HG02852 (cell line): ENCODE measurements at regions not wholly inside any gene's neighbourhood (a gene's known extent, or its start where the extent isn't known, plus 50 kb on each side); places are given as distances from the start of the nearest gene placed in this dataset.
"Not testable (repeated sequence)": the region's sequence is repeated elsewhere in the genome, so short reads cannot be mapped to it uniquely, and the experiment has no call there.

ENCODE experiments used
- ATAC-seq: cut with Tn5 transposase; IDR thresholded peaks from one replicate; pipeline ENCODE4 v1.9.1; 2021; ENCODE audit warnings: mild to moderate bottlenecking, moderate library complexity; ENCODE audit not compliant: unreplicated experiment

DNA sequence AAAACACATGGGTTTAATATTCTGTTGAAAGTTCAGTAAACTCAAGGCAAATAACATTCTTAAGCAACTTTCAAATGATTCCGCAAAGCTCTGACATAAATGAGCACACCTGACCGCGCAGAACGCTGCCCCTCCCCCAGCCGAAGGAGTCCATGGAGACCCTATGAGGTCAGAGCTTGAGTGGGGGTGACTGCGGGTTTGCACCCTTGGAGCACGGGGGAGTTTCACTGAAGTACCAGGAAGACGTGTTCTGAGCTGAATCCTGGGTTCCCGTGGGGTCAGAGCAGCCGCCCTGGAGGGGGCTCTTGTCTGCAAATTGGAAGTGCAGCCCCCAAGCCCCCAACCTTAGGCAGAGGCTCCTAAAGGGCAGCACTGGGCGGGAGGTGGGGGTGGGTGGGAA, 324.1 kb upstream of the SFSWAP start:
- ATAC-seq: no peak

DNA sequence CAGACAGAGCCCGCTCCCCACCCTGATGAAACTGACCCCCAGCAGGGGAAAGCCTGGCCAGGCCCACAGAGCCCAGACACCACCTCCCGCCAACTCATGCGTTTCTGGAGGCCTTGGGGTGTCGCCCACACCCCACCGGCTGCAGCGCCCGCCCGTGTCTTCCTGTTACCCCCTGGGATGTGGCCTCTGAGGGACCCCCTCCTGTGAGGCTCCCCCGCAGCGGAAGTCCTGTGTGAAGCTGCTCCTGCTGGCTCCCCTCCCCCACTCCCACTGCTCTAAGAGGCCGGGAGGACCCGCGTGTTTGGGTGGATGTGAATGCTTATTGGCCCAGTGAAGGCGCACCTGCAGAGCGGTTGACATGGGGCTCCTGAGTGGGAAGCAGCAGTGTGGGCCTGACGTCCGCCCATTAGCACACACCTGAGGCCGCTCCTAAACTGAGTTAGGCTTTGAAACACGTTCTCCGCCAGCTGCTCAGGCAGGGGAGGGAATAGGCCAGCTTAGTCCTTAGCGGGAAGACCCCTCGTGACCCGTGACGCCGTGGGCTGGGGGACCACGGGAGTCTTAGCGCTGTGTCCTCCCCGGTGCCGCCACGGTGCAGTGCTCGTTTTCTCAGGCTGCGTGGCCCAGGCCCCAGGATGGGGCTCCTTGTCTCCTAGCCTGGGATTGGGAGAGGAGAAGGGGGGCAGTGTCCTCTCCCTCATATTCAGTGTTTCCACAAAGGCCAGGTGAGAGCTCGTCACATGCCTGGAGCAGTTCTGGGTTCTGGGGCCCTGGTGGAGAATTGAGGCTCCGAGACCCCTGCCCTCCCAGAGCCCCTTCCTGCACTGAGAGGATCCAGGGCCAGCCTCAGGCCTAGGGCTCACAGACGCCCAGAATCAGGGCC, 323.4 kb upstream of the SFSWAP start:
- no peak for ATAC-seq

DNA sequence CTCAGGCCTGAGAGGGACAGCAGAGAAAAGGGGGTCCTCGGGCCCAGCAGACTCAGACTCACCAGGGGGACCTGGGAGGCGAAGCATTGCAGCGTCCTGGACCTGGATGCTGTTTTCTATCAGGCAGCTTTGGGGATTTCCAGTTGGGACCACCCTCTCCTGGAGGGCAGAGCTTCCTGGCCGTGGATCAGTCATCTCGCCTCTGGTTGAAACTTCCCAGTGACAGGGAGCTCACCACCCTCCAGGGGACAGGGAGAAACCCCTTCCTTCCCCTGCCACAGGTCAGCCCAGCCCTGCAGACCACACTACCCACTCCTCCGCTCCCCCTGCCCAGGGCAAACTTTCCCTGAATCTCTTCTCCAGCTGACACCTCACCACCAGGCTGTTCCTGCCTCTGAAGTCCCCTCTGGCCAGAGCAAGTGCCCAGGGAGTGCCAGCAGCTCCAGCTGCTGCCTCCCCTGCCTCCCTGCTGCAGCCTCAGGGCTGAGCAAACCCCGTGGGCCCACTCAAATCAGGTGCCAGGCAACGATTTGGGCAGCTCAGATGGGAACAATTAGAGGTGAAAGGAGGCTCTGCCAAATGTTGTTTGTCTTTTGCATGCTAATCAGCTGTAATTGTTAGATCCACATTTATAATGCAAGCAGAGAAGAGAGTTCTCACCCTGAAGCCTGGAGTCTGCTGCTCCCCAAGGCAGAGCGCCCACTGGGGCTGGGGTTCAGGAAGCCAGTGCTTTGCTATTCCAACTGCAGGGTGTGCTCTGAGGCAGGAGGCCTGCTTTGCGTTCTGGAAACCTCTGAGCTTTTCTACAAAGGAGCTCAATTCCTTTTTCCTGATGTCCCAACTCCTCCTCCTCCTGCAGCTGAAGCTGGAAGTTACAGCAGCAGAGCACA, 322.5 kb upstream of the SFSWAP start:
- not testable (repeated sequence) for ATAC-seq

DNA sequence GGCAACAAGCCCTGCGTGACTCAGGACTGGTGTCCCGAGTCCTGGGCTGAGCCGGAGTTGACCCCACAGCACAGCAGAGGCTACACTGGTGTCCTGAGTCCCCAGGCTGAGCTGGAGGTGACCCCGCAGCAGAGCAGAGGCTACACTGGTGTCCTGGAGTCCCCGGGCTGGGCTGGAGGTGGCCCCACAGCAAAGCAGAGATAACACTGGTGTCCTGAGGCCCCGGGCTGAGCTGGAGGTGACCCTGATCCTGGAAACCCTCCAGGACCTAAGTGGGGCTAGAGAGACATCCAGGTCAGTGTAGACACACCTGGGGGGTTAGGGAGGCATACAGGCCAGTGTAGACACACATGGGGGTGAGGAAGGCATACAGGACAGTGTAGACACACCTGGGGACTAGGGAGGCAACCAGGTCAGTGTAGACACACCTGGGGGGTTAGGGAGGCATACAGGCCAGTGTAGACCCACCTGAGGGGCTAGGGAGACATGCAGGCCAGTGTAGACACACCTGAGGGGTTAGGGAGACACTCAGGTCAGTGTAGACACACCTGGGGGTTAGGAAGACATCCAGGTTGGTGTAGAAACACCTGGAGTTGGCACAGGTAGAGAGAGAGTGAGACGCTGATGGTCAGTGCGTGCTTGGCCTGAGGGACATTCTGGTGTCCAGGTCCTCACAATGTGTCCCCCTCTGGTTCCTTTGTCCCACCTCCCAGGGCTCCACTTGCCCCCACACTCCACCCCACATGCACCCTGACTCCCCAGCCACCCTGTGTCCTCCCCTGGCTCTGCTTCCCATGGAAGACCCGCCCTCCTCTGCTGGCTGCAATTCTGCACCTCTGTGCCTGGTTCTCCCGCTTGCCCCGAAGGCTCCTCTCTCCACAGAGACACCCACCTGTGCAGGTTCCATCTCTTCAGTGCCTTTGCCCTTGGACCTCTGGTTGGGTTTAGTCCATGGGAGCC, 321.6 kb upstream of the SFSWAP start:
- ATAC-seq: no peak

DNA sequence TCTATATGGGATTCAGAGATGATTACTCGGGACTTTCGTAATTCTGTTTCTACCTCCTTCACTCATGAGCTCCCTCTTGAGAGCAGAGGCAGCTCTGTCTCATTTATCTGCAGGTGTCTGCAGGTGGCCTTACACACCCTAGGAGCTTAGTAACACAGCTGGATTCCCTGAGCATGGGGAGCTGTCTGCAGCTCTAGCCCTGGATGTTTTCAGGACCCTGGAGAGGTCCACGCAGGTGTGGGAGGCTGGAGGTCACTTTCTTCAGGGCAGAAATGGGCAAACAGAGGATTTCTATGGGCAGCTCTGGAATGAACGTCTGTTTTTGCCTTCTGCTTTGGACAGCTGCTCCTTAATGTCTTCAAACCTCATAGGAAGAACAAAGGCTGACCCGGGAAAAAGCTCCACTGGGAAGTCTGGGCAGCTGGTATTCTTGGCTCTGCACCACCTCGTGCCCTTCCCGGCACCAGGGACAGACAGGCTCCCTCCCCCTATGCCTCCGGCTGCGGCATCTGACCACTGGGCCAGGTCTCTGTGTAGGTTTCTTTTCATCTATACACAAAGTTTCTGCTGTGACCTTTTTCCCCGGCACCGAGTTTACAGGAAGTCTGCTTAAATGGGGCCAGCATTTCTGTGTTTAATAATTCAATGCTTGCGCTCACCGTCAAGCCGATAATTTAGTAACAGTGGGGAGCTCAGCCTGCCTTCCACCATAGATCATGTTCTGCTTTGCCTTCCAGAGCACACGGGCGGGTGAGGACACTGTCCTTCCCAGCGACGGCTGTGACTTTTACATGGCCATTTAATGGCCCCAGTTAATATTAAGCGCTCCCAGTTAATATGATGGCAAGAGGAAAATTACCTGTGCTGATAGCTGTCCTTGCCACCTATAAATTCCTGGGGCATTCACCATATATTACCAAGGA, 320.2 kb upstream of the SFSWAP start:
- no peak for ATAC-seq

DNA sequence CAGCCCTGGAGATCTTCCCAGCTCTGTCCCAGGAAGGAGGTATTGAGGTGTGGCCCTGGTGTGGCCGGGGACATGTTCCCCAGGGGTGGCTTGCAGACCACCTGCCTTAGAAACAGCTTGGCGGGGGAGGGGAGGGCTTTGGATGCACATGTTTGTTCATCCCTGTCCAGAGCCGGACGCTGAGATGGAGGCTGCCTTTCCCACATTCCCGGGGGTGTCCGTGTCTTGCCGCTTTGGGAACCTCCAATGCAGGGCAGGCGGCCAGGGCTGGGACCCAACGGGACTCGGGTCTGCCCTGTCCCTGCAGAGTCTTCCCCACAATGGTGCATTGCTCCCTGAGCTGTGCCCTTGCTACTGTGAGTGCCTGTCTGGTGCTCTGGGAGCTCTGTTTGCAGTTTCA, 319.5 kb upstream of the SFSWAP start:
- ATAC-seq: no peak

DNA sequence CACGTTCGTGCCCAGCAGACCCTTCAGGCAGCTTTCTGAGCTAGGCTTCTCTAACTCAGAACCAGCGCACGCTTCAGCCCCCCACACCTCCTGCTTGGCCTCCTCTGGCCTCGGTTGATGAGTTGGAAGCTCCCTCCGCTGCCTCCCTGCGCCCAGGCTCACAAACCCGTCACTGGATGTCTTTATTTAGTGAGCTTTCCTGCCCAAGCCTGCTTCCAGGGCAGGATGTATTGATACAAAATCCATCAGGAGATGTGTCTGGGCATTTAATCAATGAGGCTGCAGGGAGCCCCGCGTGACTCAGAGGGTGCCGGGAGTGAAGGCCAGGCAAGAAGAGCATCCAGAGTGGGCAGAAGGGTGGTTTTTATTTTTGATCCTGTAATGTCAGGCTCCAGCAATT, 316.1 kb upstream of the SFSWAP start:
- ATAC-seq: not testable (repeated sequence)

DNA sequence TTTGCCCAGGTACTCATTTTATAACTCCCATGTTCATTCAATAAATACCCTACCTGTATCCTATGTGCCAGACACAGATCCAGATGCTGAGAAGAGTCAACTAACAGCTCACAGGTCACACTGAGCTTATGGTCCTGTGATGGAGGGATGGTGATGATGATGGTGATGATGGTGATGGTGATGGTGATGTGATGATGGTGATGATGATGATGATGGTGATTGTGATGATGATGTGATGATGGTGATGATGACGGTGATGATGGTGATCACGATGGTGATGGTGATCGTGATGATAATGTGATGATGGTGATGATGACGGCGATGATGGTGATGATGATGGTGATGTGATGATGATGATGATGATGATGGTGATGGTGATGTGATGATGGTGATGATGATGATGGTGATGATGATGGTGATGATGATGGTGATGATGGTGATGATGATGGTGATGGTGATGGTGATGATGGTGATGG, 315.6 kb upstream of the SFSWAP start:
- ATAC-seq: not testable (repeated sequence)

DNA sequence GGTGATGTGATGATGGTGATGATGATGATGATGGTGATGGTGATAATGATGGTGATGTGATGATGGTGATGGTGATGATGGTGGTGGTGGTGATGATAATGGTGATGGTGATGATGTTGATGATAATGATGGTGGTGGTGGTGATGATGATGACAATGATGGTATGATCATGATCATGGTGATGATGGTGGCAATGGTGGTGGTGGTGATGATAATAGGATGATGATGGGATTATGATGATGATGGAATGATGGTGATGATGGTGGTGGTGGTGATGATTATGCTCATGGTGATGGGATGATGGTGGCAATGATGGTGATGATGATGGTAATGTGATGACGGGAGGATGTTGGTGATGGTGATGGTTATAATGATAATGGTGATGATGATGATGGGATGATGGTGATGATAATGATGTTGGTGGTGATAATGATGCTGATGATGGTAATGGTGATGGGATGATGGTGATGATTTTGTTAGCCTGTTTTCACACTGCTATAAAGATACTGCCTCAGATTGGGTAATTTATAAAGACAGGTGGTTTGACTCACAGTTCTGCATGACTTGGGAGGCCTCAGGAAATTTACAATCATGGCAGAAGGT, 314.8 kb upstream of the SFSWAP start:
- no peak for ATAC-seq

DNA sequence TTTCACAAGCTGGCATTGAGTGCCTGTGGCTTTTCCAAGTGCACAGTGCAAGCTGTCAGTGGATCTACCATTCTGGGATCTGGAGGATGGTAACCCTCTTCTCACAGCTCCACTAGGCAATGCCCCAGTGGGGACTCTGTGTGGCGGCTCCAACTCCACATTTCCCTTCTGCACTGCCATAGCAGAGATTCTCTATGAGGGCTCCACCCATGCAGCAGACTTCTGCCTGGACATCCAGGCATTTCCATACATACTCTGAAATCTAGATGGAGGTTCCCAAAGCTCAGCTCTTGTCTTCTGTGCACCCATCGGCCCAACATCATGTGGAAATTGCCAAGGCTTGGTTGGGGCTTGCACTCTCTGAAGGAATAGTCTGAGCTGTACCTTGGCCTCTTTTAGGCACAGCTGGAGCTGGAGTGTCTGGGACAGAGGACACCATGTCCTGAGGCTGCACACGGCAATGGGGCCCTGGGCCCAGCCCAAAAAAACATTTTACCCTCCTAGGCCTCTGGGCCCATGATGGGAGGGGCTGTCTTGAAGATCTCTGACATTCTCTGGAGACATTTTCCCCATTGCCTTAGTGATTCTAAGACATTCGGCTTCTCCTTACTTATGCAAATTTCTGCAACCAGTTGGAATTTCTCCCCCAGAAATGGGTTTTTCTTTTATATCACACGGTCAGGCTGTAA, 313.3 kb upstream of the SFSWAP start:
- no peak for ATAC-seq

DNA sequence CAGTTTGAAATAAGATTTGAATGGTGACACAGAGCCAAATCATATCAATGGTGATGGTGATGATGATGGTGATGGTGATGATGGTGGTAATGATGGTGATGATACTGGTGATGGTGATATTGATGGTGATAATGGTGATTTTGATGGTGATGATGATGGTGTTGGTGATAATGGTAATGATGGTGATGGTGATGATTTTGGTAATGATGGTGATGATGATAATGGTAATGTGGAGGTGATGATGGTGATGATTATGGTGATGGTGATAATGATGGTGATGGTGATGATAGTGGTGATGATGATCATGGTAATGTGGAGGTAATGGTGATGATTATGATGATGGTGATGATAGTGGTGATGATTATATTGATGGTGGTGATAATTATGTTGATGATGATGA, 311.9 kb upstream of the SFSWAP start:
- no peak for ATAC-seq

DNA sequence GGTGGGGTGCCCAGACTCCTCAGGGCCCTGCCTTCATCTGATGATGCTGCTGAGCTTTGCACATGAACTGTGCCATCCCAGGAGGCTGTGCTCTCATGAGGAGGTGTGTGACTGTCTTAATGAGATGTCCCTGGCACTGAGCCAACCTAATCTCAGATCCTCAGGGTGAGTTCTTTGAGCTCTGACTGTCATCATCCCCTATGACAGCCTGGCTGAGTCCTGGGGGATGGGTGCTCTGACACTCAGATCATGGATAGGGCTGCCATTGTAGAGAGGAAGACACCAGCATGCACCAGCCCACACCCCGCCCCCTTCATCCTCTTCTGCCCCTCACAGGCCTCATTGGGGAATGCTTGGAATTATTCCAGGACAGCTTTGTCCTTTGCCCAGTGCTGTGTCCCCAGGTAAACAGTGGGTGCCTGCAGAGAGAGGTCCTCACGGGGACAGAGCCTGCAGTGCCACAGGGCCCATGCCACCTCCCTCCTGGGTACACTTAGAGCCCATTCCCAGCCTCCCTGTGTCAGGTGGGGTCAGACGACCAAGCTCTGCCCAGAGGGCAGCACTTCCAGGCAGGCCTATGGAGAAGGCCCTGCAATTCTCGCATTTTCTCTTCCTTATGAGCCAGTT, 310.1 kb upstream of the SFSWAP start:
- not testable (repeated sequence) for ATAC-seq

DNA sequence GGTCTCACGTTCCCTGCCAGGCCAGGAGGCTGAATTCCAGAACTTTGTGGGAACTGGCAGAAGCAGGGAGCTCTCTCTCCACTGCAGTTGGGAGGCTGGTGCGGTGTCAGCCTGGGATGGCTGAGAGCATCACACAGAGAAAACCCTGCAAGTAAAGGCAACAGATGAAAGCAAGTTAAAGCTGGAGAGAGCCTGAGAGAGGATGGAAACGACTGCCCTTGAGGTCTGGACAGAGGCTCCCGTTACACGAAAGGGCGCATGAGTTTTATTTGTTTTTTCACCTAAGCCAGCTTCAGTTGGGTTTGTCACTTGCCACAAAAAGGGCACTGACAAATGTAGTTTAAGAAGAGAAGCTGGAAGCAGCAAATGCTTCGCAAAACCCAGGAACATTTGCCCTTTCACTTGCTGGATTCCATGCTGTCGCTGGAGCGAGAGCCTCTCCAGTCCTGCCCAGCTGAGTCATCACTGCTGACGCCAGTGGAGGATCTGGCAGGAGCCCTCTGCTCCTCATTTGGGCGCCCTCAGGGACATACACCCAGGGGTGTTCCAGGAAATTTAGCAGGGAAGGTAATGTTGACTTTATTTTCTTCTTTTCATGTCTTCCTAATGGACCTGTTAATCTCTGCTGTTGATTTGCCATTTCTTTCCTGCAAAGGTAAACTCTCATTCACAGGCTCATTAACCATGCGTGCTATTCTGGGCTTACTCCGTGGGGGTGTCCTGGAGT, 308.8 kb upstream of the SFSWAP start:
- ATAC-seq: not testable (repeated sequence)

DNA sequence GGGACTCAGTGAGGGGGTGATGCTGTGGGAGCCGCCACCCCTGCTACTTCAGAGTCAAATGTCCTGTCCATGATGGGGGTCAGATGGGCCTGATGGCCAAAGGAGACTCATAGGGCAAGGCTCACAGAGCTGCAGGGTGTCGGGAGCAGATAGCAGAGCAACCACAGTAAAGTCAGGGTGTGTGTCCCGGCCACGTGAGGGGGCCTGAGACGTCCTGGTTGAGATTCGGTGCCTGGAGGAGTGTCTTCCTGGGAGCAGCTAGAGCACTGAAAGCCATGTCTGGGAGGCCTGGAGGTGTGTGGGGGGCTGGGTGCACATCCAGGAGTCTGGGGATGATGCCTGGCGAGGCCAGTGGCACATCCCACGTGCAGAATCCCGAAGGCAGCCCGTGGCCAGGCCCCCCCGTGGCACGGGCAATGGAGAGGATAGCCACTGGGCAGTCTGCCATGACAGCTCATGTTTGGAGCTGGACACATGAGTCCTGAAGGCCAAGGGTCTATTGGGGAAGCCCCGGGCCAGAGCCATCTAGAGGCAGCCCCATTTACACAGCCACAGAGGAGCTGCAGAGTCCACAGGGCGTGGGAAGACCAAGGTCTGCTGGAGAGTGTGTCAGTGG, 308.0 kb upstream of the SFSWAP start:
- no peak for ATAC-seq

DNA sequence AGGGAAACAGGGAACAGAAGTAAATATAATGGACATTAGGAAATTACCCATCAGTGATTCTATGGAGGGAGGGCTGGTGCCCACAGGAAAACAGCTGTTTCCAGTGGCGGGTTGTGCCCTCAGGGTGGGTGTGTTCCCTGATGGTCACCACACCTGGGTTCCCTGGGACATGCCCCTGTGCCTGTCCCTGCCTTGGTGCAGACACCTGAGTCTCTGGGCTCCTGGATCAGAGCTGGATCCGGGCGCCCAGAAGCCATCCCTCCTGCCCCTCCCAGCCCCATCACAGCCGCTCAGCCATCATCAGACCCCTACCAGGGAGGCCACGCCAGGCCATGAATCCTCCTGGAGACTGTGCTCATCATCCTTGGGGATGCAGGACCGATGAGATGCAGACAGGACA, 307.2 kb upstream of the SFSWAP start:
- ATAC-seq: no peak

DNA sequence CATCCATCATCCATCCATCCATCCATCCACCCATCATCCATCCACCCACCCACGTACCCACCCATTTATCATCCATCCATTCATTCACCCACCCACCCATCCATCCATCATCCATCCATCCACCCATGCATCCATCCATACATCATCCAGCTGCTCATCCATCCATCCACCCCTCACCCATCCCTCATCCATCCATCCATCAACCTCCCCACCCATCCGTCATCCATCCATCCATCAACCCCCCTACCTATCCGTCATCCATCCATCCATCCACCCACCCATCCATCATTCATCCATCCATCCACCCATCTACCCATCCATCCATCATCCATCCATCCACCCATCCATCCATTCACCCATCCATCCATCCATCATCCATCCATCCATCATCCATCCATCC, 306.2 kb upstream of the SFSWAP start:
- ATAC-seq: no peak
